ENCODE measurements at regions not wholly inside any gene's neighbourhood (a gene's known extent, or its start where the extent isn't known, plus 50 kb on each side); places are given as distances from the start of the nearest gene placed in this dataset.

DNA sequence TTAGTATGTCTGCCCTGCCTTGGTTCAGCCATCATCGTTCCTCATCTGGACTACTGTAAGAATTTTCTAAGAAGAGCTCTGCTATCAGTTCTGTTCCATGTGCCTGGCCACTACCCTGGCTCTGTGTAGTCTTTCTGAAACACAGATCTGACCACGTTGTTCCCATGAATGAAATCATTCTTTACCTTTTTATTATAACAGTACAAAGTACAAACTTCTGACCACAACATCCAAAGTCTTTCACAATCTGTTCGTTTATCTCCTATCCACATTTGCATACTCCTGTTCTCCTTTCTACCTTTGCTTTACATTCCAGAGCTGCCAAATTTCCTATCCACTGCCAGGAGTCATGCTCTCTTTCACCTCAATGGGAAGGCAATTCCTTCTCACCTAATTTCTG lies 284.6 kb upstream of the LRP1B start:
- TF ChIP-seq EZH2 (IDR thresholded peaks at IDR 0.05; ENCODE audit: low read depth, low read length, severe bottlenecking): no peak
- TF ChIP-seq PHF8 (conservative IDR thresholded peaks at IDR 0.05; ENCODE audit: low read depth, low read length): no peak
- TF ChIP-seq SP2 (IDR thresholded peaks at IDR 0.05; ENCODE audit: low read length): no peak
- TF ChIP-seq SP1 (IDR thresholded peaks at IDR 0.05; ENCODE audit: low read depth, low read length): no peak
- TF ChIP-seq TCF12 (IDR thresholded peaks at IDR 0.05; ENCODE audit: low read depth, low read length): no peak
- TF ChIP-seq, protein P1, sequence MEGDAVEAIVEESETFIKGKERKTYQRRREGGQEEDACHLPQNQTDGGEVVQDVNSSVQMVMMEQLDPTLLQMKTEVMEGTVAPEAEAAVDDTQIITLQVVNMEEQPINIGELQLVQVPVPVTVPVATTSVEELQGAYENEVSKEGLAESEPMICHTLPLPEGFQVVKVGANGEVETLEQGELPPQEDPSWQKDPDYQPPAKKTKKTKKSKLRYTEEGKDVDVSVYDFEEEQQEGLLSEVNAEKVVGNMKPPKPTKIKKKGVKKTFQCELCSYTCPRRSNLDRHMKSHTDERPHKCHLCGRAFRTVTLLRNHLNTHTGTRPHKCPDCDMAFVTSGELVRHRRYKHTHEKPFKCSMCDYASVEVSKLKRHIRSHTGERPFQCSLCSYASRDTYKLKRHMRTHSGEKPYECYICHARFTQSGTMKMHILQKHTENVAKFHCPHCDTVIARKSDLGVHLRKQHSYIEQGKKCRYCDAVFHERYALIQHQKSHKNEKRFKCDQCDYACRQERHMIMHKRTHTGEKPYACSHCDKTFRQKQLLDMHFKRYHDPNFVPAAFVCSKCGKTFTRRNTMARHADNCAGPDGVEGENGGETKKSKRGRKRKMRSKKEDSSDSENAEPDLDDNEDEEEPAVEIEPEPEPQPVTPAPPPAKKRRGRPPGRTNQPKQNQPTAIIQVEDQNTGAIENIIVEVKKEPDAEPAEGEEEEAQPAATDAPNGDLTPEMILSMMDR (IDR thresholded peaks at IDR 0.05; ENCODE audit: control extremely low read depth in 1 of 3, insufficient read depth in 1 of 3, low read depth in 1 of 3, low read length in 3 of 3): no peak
- TF ChIP-seq, protein P2, sequence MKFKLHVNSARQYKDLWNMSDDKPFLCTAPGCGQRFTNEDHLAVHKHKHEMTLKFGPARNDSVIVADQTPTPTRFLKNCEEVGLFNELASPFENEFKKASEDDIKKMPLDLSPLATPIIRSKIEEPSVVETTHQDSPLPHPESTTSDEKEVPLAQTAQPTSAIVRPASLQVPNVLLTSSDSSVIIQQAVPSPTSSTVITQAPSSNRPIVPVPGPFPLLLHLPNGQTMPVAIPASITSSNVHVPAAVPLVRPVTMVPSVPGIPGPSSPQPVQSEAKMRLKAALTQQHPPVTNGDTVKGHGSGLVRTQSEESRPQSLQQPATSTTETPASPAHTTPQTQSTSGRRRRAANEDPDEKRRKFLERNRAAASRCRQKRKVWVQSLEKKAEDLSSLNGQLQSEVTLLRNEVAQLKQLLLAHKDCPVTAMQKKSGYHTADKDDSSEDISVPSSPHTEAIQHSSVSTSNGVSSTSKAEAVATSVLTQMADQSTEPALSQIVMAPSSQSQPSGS (IDR thresholded peaks at IDR 0.05; ENCODE audit: low read length): no peak
- no peak for TF ChIP-seq POLR2AphosphoS5 (IDR thresholded peaks at IDR 0.05; ENCODE audit: low read depth, low read length)

Data from H1 (cell line).